Upper lobe of left lung (tissue), 6 donors: ENCODE measurements at regions not wholly inside any gene's neighbourhood (a gene's known extent, or its start where the extent isn't known, plus 50 kb on each side); places are given as distances from the start of the nearest gene placed in this dataset.

Source experiments
- ATAC-seq, 2 donors: fragments of 200-7000 bp; cut with Tn5 transposase; one replicate each; pipeline ENCODE4 v1.9.1; 2022; ENCODE audit warnings: mild to moderate bottlenecking in 2 of 2, moderate library complexity in 2 of 2; ENCODE audit not compliant: low FRiP score in 2 of 2
- DNase-seq, 2 donors: peaks; one replicate each; pipeline ENCODE4 v3.0.0-alpha.2; 2019 to 2020
- H3K27ac ChIP-seq, 4 donors: fragments of 200-600 bp; sonication (generic); one replicate each; pipeline ENCODE4 v1.5.1; 2016 to 2019
- H3K27me3 ChIP-seq, 4 donors: fragments of 200-600 bp; sonication (generic); one replicate each; pipeline ENCODE4 v1.5.1; 2017 to 2019
- H3K36me3 ChIP-seq, 4 donors: fragments of 200-600 bp; sonication (generic); one replicate each; pipeline ENCODE4 v1.5.1; 2016 to 2019
- H3K4me1 ChIP-seq, 4 donors: fragments of 200-600 bp; sonication (generic); one replicate each; pipeline ENCODE4 v1.5.1; 2018 to 2019
- H3K4me3 ChIP-seq, 4 donors: fragments of 200-600 bp; sonication (generic); one replicate each; pipeline ENCODE4 v1.5.1; 2017 to 2019; ENCODE audit warnings: mild to moderate bottlenecking in 2 of 4, moderate library complexity in 1 of 4
- H3K9me3 ChIP-seq, 4 donors: fragments of 200-600 bp; sonication (generic); one replicate each; pipeline ENCODE4 v1.5.1; 2018 to 2019
- EP300 ChIP-seq, 4 donors: sonication (generic); formaldehyde crosslinking; IDR thresholded peaks; one replicate each; pipeline ENCODE4 v1.5.1; 2017; ENCODE audit warnings: antibody characterized with exemption in 4 of 4, control low read depth in 2 of 4
- POLR2A ChIP-seq, 4 donors: fragments of 450-650 bp; IDR thresholded peaks; one replicate each; pipeline ENCODE4 v1.5.1; 2016 to 2017; ENCODE audit warnings: antibody characterized with exemption in 4 of 4, mild to moderate bottlenecking in 2 of 4
- POLR2AphosphoS5 ChIP-seq, 2 donors: sonication (generic); formaldehyde crosslinking; IDR thresholded peaks; one replicate each; pipeline ENCODE4 v1.5.1; 2017; ENCODE audit warnings: antibody characterized with exemption in 2 of 2
- WGBS, 2 donors: methylation state at CpG; one replicate each; pipeline ENCODE4 v1.1.5; 2017 to 2018; 5-methylcytosine and 5-hydroxymethylcytosine counted together
- TF ChIP-seq, protein P1 (sequence below), 6 experiments: fragments of 450-650 bp in 4 of 6; fragments of 200-600 bp in 2 of 6; sonication (generic) in 2 of 6; IDR thresholded peaks; one replicate each; pipeline ENCODE4 v1.5.1; 2016 to 2019; ENCODE audit warnings: antibody characterized with exemption in 6 of 6
- donor health status: DM: no; HTN: no; CAD: no; lungs with moderate emphysema.
- donor health status: DM: no; HTN: yes; CAD: no; lungs with severe emphysema.

DNA sequence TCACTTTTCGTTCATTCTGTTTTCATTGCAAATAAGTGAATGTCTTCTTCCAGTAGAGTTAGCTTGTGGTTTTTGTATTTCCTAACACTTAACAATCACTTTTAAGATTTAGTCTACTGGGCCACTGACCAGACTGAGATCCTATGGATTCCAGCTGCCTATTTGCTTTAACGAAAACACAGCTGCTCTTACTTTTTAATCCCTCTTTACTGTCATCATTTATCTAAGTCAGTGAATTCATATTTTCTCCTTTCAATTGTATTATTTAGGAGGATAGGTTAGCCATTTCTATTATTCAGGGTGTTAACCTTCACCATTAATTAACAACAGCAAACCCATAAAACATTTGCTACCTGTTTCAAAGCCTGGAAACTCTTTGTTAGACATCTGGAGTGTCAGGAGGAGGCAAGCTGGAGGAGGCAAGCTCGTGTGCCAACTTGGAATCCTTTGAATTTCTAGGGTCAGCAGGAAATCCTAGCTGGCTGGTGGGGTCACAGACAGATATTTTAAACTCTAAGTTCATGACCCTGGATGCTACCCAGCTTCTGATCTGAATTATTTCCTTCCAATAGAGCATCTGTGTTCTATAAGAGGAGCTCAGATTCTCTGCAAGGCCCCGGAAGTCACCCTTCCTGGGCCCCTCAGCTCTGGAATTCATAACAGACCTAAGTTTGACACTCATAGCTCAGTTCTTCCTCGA, 385.3 kb downstream of the RBM43 start:
- H3K9me3 ChIP-seq: no peaks in the 10 kb centered on the region
- no peaks in the 10 kb centered on the region for H3K4me1 ChIP-seq
- no peak overlapping the region for H3K4me3 ChIP-seq
- ATAC-seq (no peak), DNase-seq (no peak)
- 52 to 57% methylated on average over 5 of the region's 5 CpGs for WGBS, 2 donors
- TF ChIP-seq, protein P1, sequence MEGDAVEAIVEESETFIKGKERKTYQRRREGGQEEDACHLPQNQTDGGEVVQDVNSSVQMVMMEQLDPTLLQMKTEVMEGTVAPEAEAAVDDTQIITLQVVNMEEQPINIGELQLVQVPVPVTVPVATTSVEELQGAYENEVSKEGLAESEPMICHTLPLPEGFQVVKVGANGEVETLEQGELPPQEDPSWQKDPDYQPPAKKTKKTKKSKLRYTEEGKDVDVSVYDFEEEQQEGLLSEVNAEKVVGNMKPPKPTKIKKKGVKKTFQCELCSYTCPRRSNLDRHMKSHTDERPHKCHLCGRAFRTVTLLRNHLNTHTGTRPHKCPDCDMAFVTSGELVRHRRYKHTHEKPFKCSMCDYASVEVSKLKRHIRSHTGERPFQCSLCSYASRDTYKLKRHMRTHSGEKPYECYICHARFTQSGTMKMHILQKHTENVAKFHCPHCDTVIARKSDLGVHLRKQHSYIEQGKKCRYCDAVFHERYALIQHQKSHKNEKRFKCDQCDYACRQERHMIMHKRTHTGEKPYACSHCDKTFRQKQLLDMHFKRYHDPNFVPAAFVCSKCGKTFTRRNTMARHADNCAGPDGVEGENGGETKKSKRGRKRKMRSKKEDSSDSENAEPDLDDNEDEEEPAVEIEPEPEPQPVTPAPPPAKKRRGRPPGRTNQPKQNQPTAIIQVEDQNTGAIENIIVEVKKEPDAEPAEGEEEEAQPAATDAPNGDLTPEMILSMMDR (IDR thresholded peaks at IDR 0.05): no peak
- TF ChIP-seq EP300 (IDR thresholded peaks at IDR 0.05): no peak
- TF ChIP-seq POLR2A (IDR thresholded peaks at IDR 0.05): no peak
- TF ChIP-seq POLR2AphosphoS5 (IDR thresholded peaks at IDR 0.05): no peak
- no peaks in the 10 kb centered on the region for H3K27me3 ChIP-seq
- no peaks in the 10 kb centered on the region for H3K36me3 ChIP-seq
- H3K27ac ChIP-seq: no peak overlapping the region

- Histone ChIP-seq H3K36me3 (no peaks in the 10 kb centered on the region), H3K9me3 (no peaks in the 10 kb centered on the region), H3K27me3 (no peaks in the 10 kb centered on the region), H3K27ac (no peak overlapping the region), H3K4me3 (no peak overlapping the region), H3K4me1 (no peaks in the 10 kb centered on the region)
- no peak for ATAC-seq
- no peak for DNase-seq
- 67 to 70% methylated on average over 4 of the region's 4 CpGs for WGBS, 2 donors
- no peak for TF ChIP-seq POLR2A (IDR thresholded peaks at IDR 0.05)
These were observed 385.9 kb upstream of the RND3 start for GRCh38 chr2:150873396-150873772.

DNA sequence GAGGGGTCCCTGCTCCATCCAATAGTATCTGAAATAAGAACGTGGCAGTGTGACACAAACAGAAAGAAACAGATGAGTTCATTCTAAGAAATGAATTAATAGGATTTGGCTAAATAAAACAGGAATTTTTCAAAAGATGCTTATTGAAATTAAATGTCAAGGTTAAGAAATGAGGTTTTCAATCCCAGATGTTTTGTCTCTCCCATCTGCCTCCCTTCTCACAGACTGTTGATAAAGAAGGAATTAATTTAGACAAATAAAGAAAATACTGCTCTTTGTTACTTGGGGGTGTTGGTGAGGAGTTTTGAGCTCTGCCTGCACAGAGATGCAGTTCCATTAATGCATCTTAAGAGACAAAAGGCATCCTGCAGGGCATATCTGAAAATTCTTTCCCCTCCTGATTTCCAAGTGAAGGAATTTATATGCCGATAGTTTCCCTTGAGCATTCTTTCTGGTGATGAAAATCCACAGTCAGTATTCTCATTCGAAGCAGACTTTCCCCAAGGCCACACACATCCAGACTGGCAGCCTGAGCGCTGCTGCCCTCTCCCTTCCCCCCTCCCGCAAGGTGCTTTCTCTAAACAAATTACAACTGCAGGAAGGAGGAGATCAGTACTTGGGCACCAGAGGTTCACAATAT, 385.4 kb upstream of the RND3 start:
- Histone ChIP-seq H3K4me1 (no peaks in the 10 kb centered on the region), H3K36me3 (no peaks in the 10 kb centered on the region), H3K27ac (no peak overlapping the region), H3K27me3 (no peaks in the 10 kb centered on the region), H3K4me3 (no peak overlapping the region), H3K9me3 (no peaks in the 10 kb centered on the region)
- 44 to 53% methylated on average over 5 of the region's 5 CpGs for WGBS, 2 donors
- DNase-seq: no peak
- TF ChIP-seq, protein P1 (IDR thresholded peaks at IDR 0.05): no peak
- TF ChIP-seq POLR2AphosphoS5 (IDR thresholded peaks at IDR 0.05) (no peak), EP300 (IDR thresholded peaks at IDR 0.05) (no peak), POLR2A (IDR thresholded peaks at IDR 0.05) (no peak)
- no peak for ATAC-seq

GRCh38 chr2:150866431-150866830, 379.0 kb upstream of the RND3 start:
- no peak for DNase-seq

DNA sequence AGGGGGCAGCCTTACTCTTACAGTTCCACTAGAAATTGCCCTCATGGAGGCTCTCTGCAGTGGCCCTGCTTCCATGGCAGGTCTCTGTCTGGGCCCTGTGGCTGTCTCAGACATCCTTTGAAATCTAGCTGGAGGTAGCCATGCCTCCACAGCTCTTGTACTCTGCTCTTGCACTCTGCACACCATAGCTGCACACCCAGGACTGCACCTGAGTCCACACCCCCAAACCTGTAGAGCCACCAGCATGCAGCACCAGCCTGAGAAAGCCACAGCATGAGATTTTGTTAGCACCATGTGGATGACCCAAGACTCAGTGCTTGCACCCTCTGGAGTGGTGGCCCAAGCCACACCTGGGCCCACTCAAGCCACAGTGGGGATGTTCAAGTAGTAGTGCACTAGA, 376.2 kb upstream of the RND3 start:
- H3K27ac ChIP-seq: no peak overlapping the region
- H3K4me1 ChIP-seq: no peaks in the 10 kb centered on the region
- DNase-seq (no peak), ATAC-seq (peak in 1 of 2 donors; percentile 15)
- TF ChIP-seq, protein P1 (IDR thresholded peaks at IDR 0.05): no peak
- TF ChIP-seq POLR2AphosphoS5 (IDR thresholded peaks at IDR 0.05) (no peak), POLR2A (IDR thresholded peaks at IDR 0.05) (no peak), EP300 (IDR thresholded peaks at IDR 0.05) (no peak)
- H3K36me3 ChIP-seq: no peaks in the 10 kb centered on the region
- H3K4me3 ChIP-seq: no peak overlapping the region
- no peaks in the 10 kb centered on the region for H3K27me3 ChIP-seq
- H3K9me3 ChIP-seq: no peaks in the 10 kb centered on the region

More at GRCh38 chr2:150866431-150866830, 379.0 kb upstream of the RND3 start:
- no peak overlapping the region for H3K27ac ChIP-seq
- H3K27me3 ChIP-seq: no peaks in the 10 kb centered on the region
- H3K9me3 ChIP-seq: no peaks in the 10 kb centered on the region
- no peaks in the 10 kb centered on the region for H3K36me3 ChIP-seq
- TF ChIP-seq, protein P1 (IDR thresholded peaks at IDR 0.05): no peak
- TF ChIP-seq EP300 (IDR thresholded peaks at IDR 0.05): no peak
- no peak for TF ChIP-seq POLR2AphosphoS5 (IDR thresholded peaks at IDR 0.05)
- no peak for TF ChIP-seq POLR2A (IDR thresholded peaks at IDR 0.05)
- H3K4me1 ChIP-seq: no peaks in the 10 kb centered on the region
- H3K4me3 ChIP-seq: no peak overlapping the region
- no peak for ATAC-seq
